Stimulated activated CD4-positive, alpha-beta T cell treated with anti-CD3 and anti-CD28 coated beads, Interleukin-15, amount 100 ng/mL, for 24 hours (primary cell): ENCODE measurements at regions not wholly inside any gene's neighbourhood (a gene's known extent, or its start where the extent isn't known, plus 50 kb on each side); places are given as distances from the start of the nearest gene placed in this dataset.

Experiments
- DNase-seq: peaks from one replicate; pipeline ENCODE4 v3.0.0-alpha.2; 2020

- DNase-seq = no peak
Measured at GRCh38 chr2:8574196-8575037, 107.4 kb upstream of the ID2 start.

DNA sequence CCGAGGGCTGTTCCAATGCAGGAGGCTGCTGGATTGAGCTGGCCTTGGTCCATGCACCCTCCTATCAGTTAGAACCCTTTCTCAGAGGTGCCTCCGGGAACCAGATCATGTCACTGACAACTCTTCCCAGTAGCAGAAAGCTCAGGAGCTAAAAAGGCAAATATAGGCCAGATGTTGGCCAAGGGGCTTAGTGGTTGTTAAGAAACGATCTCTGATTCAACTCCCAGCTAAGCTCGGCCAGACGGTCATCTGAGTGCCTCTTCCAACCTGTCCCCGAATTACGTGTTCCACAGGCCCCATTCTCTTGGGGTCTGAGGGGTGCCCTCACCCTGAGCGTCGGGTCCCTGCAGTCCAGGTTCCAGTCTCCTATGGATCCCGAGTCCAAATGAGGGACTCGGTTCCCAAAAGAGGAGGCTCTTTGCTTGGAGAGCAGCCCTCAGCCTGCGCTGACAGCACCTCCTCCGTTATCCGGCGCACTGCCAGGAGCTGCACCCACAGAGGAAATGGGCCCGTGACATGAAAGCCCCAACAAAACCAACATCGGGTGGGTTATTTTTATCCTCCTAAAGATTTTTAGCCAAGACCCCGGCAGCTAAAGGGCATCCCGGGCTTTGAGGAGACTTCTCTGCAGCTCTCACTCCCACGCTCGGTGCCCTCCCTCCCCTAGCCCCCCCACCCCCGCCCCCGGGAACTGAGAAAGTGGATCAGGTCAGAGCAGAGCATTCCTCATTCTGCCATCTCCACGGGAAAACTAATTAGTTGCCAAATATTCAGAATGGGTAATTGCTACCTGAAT lies 106.6 kb upstream of the ID2 start:
- peak; percentile 60 for DNase-seq

DNA sequence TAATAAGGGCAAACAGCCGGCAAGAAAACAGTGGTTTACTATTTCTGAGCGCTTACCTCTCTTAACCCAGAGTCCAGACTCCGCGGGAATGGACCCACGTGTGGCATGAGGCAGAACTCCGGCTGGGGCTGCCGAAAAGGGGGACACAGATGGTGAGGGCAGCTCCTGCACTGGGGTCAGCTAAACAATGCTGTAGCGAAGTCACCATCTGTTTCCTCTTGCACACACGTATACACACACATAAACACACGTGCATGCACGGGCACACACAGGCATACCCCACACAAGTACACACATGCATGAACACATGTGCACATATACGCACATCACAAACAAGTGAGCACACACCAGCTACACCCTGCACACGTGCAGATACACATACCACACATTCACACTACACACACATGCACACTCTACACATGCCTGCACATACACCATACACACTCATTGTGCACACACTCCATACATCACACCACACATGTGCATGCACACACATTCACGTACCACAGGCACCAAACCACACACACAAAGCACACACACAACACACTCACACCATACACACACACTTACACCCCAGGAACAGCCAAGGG lies 105.9 kb upstream of the ID2 start:
- DNase-seq = no peak

GRCh38 chr2:8576525-8577167 lies 105.2 kb upstream of the ID2 start:
- peak; percentile 67 for DNase-seq

DNA sequence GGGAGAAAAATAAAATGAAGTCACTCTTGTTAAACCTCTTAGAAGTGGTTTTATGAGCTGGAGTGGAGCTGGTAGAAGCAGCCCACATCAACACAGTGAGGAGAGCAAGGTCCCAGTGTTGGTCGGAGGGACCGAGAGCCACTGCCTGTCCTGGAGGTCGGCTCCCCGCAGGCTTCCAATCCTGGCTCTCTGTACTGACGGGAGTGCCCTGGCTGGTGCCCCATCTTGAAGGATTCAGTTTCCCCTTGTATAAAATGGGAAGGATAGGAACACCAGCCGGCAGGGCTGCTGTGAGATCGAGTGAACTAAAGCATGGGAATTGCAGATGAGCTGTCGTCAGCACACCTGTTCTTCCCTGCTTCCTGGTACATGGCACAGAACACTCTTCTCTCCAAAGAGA lies 104.3 kb upstream of the ID2 start:
- no peak for DNase-seq

DNA sequence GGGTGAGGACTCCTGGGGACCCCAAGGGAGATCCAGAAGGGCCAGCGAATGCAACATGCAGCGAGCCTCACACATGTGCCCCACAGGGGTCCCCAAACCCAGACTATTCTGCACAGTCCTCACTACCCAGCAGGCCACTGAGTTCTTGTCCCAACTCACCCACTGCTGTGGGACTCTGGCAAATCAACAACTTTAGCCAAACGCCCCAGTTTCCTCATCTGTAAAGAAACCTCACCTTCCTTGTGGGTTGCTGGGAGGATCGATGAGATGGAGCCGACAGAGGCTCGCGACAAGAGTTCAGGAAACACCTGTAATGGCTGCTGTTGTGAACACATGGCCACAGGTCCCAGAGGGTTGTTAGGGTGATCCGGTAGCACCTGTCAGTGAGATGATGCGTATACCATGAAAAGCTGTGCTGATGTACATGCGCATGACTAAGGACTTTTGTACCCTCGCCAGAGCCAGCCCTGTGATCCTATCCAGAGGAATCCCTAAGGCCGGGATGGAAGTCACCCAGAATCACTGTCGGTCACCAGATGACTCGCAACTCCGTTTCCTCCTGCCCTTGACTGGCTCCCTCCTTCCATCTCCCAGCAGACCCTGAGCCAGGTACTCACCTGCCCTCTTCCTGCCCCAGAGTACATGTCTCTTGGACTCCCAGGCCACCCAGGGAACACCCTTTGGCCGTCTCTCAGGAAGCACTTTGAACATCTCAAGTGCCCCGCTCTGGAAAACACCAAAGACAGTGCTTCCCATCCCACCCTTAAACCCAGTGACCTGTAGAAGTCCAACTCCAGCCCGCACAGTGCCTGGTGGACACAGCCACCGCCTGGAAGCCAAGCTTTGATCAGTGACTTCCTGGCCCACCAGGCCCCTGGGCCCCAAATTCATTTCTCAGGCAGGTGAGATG lies 103.3 kb upstream of the ID2 start:
- DNase-seq = no peak

GRCh38 chr2:8579485-8580085 lies 102.3 kb upstream of the ID2 start:
- no peak for DNase-seq

GRCh38 chr2:8580316-8581233 lies 101.3 kb upstream of the ID2 start:
- DNase-seq = peak; percentile 55

GRCh38 chr2:8581234-8581561 lies 100.7 kb upstream of the ID2 start:
- no peak for DNase-seq

GRCh38 chr2:8581601-8582041 lies 100.2 kb upstream of the ID2 start:
- DNase-seq = no peak

DNA sequence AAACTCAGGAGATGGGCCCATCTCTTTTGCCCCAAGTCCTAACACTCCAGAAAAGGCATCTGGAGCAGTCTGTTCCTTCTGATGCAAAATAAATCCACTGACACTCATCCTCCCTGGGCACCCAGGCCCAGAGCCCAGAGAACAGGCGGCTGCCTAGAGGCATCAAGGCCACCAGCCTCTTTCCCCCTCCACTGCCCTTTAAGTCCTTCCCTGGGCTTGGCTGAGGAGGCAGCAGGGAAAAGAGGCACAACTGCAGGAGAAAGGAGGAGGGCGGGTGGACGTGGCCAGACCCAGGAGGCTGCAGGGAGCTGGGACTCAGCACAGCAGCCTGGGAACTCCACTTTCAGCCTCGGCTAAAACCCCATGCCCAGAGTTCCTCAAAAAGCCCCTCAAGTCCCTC lies 99.7 kb upstream of the ID2 start:
- no peak for DNase-seq

DNA sequence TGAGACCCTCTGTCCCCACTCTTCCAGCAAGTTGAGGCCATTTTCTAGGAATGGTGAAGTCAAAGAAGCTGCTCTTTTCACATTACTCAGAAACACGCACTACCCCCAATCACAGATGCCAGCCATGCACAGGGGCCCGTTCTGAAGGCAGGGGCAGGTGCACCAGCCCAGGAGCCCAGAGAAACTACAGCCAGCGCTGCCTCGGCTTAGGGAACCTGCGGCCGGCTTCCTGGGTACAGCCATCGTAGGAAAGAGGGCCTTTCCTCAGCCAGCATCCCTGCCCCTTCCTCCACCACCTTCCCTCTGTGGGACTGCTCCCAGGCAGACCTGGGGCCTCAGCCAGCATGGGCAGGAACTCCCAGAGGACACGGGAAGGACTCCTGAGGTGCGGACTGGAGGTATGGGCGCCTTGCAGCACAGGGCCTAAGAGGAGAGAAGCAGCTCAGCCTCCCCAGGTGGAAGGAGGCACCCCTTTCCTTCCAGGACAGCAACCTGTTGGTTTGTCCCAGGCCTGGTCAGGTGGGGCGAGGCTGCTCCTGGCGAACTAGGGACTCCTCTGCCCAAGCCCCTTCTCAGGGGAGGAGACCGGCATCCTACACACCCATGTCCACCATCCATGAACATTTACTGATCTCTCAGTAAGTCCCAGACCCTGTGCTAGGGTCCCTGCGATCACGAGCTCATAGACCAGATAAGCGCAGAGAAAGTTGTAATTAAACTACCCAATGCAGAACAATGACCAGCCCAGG lies 99.0 kb upstream of the ID2 start:
- no peak for DNase-seq

- peak; percentile 90 for DNase-seq
Measured at GRCh38 chr2:8583400-8584173, 98.3 kb upstream of the ID2 start.

DNA sequence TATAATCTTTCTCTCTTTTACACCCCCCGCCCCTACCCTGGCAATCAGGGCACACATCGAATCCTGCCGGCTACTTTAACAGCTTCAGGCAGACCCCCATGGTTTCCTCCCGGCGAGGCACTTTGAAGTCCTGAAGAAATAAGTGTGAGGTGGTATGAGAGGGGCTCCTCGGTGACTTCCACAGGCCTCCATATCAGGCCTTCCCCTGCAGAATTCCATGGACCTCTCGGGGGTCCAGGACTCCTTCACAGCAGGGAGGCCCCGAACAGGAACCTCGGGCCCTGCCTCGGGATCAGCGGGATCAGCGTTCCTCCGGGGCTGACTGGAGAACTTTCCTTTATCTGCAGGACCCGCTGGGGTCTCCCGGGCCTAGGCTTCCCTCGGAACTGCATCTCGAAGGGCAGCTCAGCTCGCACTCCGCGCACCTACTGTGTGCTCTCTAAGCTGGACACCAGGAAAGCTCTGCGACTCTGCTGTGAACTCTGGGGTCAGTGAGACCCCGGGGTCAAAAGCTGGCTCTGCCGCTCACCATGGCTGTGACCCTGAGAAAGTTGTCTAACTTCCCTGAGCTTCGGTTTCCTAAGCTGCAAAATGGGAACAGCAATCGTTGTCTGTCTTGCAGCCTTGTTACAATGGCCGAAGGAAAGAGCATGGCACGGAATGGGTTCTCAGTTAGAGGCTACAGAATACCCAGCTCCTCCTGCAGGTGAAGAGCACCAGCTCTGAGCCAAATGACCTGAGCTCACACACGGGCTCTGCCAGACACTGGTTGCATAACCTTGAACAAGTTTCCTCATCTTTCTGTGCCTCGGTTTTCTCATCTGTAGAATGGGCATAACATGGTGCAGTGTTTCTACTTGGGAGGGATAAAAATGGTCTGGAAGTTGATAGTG lies 97.4 kb upstream of the ID2 start:
- DNase-seq = no peak

DNA sequence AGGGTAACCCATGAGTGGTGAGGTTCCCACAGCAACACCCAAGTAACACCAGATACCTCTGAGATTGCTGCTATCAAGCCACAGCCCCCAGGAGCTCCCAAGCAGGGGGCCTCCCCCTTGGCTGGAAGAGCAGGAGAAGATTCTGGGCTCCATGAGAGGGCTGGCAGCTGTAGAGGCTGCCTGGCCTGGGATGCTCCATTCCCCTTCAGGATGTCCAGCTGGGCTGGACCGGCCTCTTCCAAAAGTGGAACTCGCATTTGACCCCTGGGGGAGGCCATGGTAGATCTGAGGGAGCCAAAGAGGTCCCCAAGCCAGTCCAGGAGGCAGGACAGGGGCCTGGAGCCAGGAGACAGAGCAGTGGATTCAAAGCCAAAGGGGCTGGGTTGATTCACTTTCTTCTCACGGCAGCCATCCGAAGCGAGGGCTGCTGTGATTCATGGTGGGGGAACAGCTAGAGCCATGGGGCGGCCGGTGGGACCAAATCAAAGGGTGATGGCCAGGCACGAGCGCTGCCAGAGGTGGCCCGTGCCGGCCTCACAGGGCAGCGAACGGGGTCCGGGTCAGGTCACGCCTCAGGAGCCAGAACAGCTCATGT lies 95.3 kb upstream of the ID2 start:
- no peak for DNase-seq

GRCh38 chr2:8587251-8587791 lies 94.5 kb upstream of the ID2 start:
- DNase-seq = no peak
